ENCODE measurements at regions not wholly inside any gene's neighbourhood (a gene's known extent, or its start where the extent isn't known, plus 50 kb on each side); places are given as distances from the start of the nearest gene placed in this dataset.
"Not testable (repeated sequence)": the region's sequence is repeated elsewhere in the genome, so short reads cannot be mapped to it uniquely, and the experiment has no call there.

GRCh38 chr14:105891631-105892452, 365.5 kb downstream of the TMEM121 start:
- ATAC-seq (no peak), DNase-seq (ENCODE audit: low spot score) (peak; percentile 41)

GRCh38 chr14:105892453-105893441, 366.4 kb downstream of the TMEM121 start:
- DNase-seq (ENCODE audit: low spot score), result peak; percentile 32

GRCh38 chr14:105893686-105894085, 367.3 kb downstream of the TMEM121 start:
- not testable (repeated sequence) for DNase-seq (ENCODE audit: low spot score); ATAC-seq

More at GRCh38 chr14:105892453-105893441, 366.4 kb downstream of the TMEM121 start:
- ATAC-seq, result not testable (repeated sequence)

- ATAC-seq, result no peak
- DNase-seq (ENCODE audit: low spot score), result peak; percentile 30
Observed at GRCh38 chr14:105894125-105894977, 368.0 kb downstream of the TMEM121 start.

- DNase-seq (ENCODE audit: low spot score) (peak; percentile 28), ATAC-seq (no peak)
Observed at GRCh38 chr14:105894978-105895881, 368.8 kb downstream of the TMEM121 start.

GRCh38 chr14:105896206-105896605, 369.8 kb downstream of the TMEM121 start:
- DNase-seq (ENCODE audit: low spot score); ATAC-seq: not testable (repeated sequence)

- DNase-seq (ENCODE audit: low spot score), result not testable (repeated sequence)
- ATAC-seq, result peak; percentile 26
Observed at GRCh38 chr14:105896961-105897724, 370.8 kb downstream of the TMEM121 start.

GRCh38 chr14:105897725-105898113, 371.3 kb downstream of the TMEM121 start:
- no peak for ATAC-seq
- DNase-seq (ENCODE audit: low spot score), result no peak

- ATAC-seq, result no peak
- DNase-seq (ENCODE audit: low spot score), result no peak
Observed at GRCh38 chr14:105898482-105899010, 372.2 kb downstream of the TMEM121 start.

- DNase-seq (ENCODE audit: low spot score), result no peak
- no peak for ATAC-seq
Observed at GRCh38 chr14:105899071-105899641, 372.8 kb downstream of the TMEM121 start.

GRCh38 chr14:105899657-105900397, 373.4 kb downstream of the TMEM121 start:
- no peak for DNase-seq (ENCODE audit: low spot score)
- ATAC-seq, result no peak

- DNase-seq (ENCODE audit: low spot score) (no peak), ATAC-seq (no peak)
Observed at GRCh38 chr14:105900398-105901160, 374.2 kb downstream of the TMEM121 start.

GRCh38 chr14:105901226-105901625, 374.8 kb downstream of the TMEM121 start:
- ATAC-seq (no peak), DNase-seq (ENCODE audit: low spot score) (no peak)

- no peak for ATAC-seq
- no peak for DNase-seq (ENCODE audit: low spot score)
Observed at GRCh38 chr14:105902131-105902898, 375.9 kb downstream of the TMEM121 start.

GRCh38 chr14:105902899-105903165, 376.4 kb downstream of the TMEM121 start:
- DNase-seq (ENCODE audit: low spot score); ATAC-seq: not testable (repeated sequence)

- ATAC-seq, result no peak
- no peak for DNase-seq (ENCODE audit: low spot score)
Observed at GRCh38 chr14:105903971-105904370, 377.6 kb downstream of the TMEM121 start.

Measured in left lobe of liver (tissue), 2 donors.